H9 (cell line): ENCODE measurements at regions not wholly inside any gene's neighbourhood (a gene's known extent, or its start where the extent isn't known, plus 50 kb on each side); places are given as distances from the start of the nearest gene placed in this dataset.

Experiments
- DNase-seq: peaks from one replicate; pipeline ENCODE4 v3.0.0-alpha.2; 2017
- H2AFZ ChIP-seq: one replicate; pipeline ENCODE4 v1.6.1; 2013; ENCODE audit warnings: mild to moderate bottlenecking, low read length, control low read depth, moderate library complexity
- H2AK5ac ChIP-seq: 2 replicates; pipeline ENCODE4 v1.6.1; 2013; ENCODE audit warnings: low read length, control low read depth, mixed read lengths; ENCODE audit not compliant: insufficient read length
- H2BK120ac ChIP-seq: one replicate; pipeline ENCODE4 v1.6.1; 2013; ENCODE audit warnings: low read depth, mild to moderate bottlenecking, low read length, control low read depth, inconsistent platforms; ENCODE audit not compliant: poor library complexity, severe bottlenecking
- H2BK12ac ChIP-seq: 2 replicates; pipeline ENCODE4 v1.6.1; 2013; ENCODE audit warnings: low read length, control low read depth, mixed read lengths, low read depth; ENCODE audit not compliant: insufficient read length
- H2BK15ac ChIP-seq: 2 replicates; pipeline ENCODE4 v1.6.1; 2013; ENCODE audit warnings: low read depth, low read length, control low read depth
- H2BK20ac ChIP-seq: one replicate; pipeline ENCODE4 v1.6.1; 2013; ENCODE audit warnings: low read depth, mild to moderate bottlenecking, low read length, control low read depth, inconsistent platforms; ENCODE audit not compliant: poor library complexity, severe bottlenecking
- H2BK5ac ChIP-seq: 2 replicates; pipeline ENCODE4 v1.6.1; 2013; ENCODE audit warnings: low read length, control low read depth, mixed read lengths; ENCODE audit not compliant: insufficient read length
- H3K14ac ChIP-seq: 2 replicates; pipeline ENCODE4 v1.6.1; 2013; ENCODE audit warnings: low read length, control low read depth; ENCODE audit not compliant: insufficient read depth
- H3K18ac ChIP-seq: 2 replicates; pipeline ENCODE4 v1.6.1; 2013; ENCODE audit warnings: low read depth, mild to moderate bottlenecking, mixed read lengths, low read length, control low read depth; ENCODE audit not compliant: insufficient read length
- H3K23ac ChIP-seq: 2 replicates; pipeline ENCODE4 v1.6.1; 2013; ENCODE audit warnings: low read length, control low read depth, mixed read lengths, low read depth; ENCODE audit not compliant: insufficient read length
- H3K23me2 ChIP-seq: 2 replicates; pipeline ENCODE4 v1.6.1; 2013; ENCODE audit warnings: low read depth, mild to moderate bottlenecking, mixed read lengths, low read length, control low read depth; ENCODE audit not compliant: insufficient read length, poor library complexity, severe bottlenecking
- H3K27ac ChIP-seq: 2 replicates; pipeline ENCODE4 v1.5.1; 2013; ENCODE audit warnings: low read length, control low read depth, mixed read lengths, low read depth; ENCODE audit not compliant: insufficient read length
- H3K27me3 ChIP-seq: 2 replicates; pipeline ENCODE4 v1.6.1; 2013; ENCODE audit warnings: low read length, control low read depth, inconsistent platforms; ENCODE audit not compliant: insufficient read depth
- H3K4ac ChIP-seq: 2 replicates; pipeline ENCODE4 v1.6.1; 2013; ENCODE audit warnings: low read depth, mild to moderate bottlenecking, control low read depth, inconsistent platforms, low read length, moderate library complexity
- H3K4me1 ChIP-seq: 2 replicates; pipeline ENCODE4 v1.6.1; 2013; ENCODE audit warnings: low read length, control low read depth, inconsistent platforms; ENCODE audit not compliant: insufficient read depth
- H3K4me2 ChIP-seq: 2 replicates; pipeline ENCODE4 v1.6.1; 2013; ENCODE audit warnings: low read length, control low read depth, mixed read lengths; ENCODE audit not compliant: insufficient read length, insufficient read depth
- H3K56ac ChIP-seq: 2 replicates; pipeline ENCODE4 v1.6.1; 2013; ENCODE audit warnings: low read depth, mild to moderate bottlenecking, mixed read lengths, low read length, control low read depth; ENCODE audit not compliant: insufficient read length
- H3K79me1 ChIP-seq: 2 replicates; pipeline ENCODE4 v1.6.1; 2013; ENCODE audit warnings: low read depth, mild to moderate bottlenecking, moderate library complexity, low read length, control low read depth, inconsistent platforms; ENCODE audit not compliant: insufficient read depth, poor library complexity, severe bottlenecking
- H3K79me2 ChIP-seq: 2 replicates; pipeline ENCODE4 v1.6.1; 2013; ENCODE audit warnings: low read length, control low read depth, inconsistent platforms; ENCODE audit not compliant: insufficient read depth
- H3K9ac ChIP-seq: 2 replicates; pipeline ENCODE4 v1.6.1; 2013; ENCODE audit warnings: low read length, control low read depth, mixed read lengths; ENCODE audit not compliant: insufficient read length; ENCODE audit errors: extremely low read depth
- H3K9me3 ChIP-seq: one replicate; pipeline ENCODE4 v1.6.1; 2013; ENCODE audit warnings: low read depth, low read length, inconsistent platforms; ENCODE audit not compliant: control insufficient read depth
- H3T11ph ChIP-seq: one replicate; pipeline ENCODE4 v1.6.1; 2013; ENCODE audit warnings: mild to moderate bottlenecking, low read length, control low read depth, inconsistent platforms
- H4K20me1 ChIP-seq: one replicate; pipeline ENCODE4 v1.6.1; 2013; ENCODE audit not compliant: control insufficient read depth, insufficient read length, insufficient read depth
- H4K5ac ChIP-seq: 2 replicates; pipeline ENCODE4 v1.6.1; 2013; ENCODE audit warnings: low read depth, mild to moderate bottlenecking, mixed read lengths, low read length, control low read depth; ENCODE audit not compliant: insufficient read length
- H4K8ac ChIP-seq: replicated peaks from 2 replicates; pipeline ENCODE4 v1.6.1; 2013; ENCODE audit warnings: low read length, control low read depth, mixed read lengths, low read depth; ENCODE audit not compliant: insufficient read length
- H4K91ac ChIP-seq: 2 replicates; pipeline ENCODE4 v1.6.1; 2013; ENCODE audit warnings: low read depth, mild to moderate bottlenecking, moderate library complexity, mixed read lengths, low read length, control low read depth; ENCODE audit not compliant: insufficient read length
- H3K27ac Mint-ChIP-seq, 3 experiments: 2 replicates in 2 of 3; 3 replicates in 1 of 3; pipeline ENCODE4 v1.8.0; 2020 to 2021; ENCODE audit warnings: mixed read lengths in 3 of 3, mild to moderate bottlenecking in 1 of 3, moderate library complexity in 1 of 3
- H3K27me3 Mint-ChIP-seq: 2 replicates; pipeline ENCODE4 v1.8.0; 2021; ENCODE audit warnings: low read depth, mild to moderate bottlenecking, moderate library complexity, mixed read lengths
- H3K36me3 Mint-ChIP-seq, 3 experiments: 2 replicates in 2 of 3; 3 replicates in 1 of 3; pipeline ENCODE4 v1.8.0; 2020 to 2021; ENCODE audit warnings: low read depth in 3 of 3, mixed read lengths in 3 of 3; ENCODE audit not compliant: insufficient read depth in 1 of 3
- H3K4me1 Mint-ChIP-seq, 2 experiments: 2 replicates each; pipeline ENCODE4 v1.8.0; 2020; ENCODE audit warnings: mixed read lengths in 2 of 2
- H3K4me3 Mint-ChIP-seq, 2 experiments: 2 replicates in 1 of 2; 3 replicates in 1 of 2; pipeline ENCODE4 v1.8.0; 2020 to 2021; ENCODE audit warnings: mild to moderate bottlenecking in 2 of 2, mixed read lengths in 2 of 2, moderate library complexity in 1 of 2
- H3K9me3 Mint-ChIP-seq, 2 experiments: 2 replicates in 1 of 2; 3 replicates in 1 of 2; pipeline ENCODE4 v1.8.0; 2020; ENCODE audit warnings: mild to moderate bottlenecking in 2 of 2, mixed read lengths in 2 of 2, moderate library complexity in 1 of 2
- CTCF ChIP-seq: fragments of 200-600 bp; sonication (generic); conservative IDR thresholded peaks from 3 replicates; pipeline ENCODE4 v1.8.0; 2021; ENCODE audit warnings: antibody characterized with exemption, mild to moderate bottlenecking
- WGBS: extraction: QIAGEN DNeasy Blood & Tissue Kit; methylation state at CpG from one replicate; pipeline ENCODE4 v1.1.7; 2013; ENCODE audit warnings: missing lambda C conversion rate, low lambda C conversion rate, mixed read lengths; ENCODE audit not compliant: insufficient read length; ENCODE audit errors: extremely low coverage; 5-methylcytosine and 5-hydroxymethylcytosine counted together

GRCh38 chr1:101331794-101332193 lies 95.0 kb downstream of the S1PR1 start:
- H2BK20ac ChIP-seq: no peak overlapping the region
- H3K4me1 Mint-ChIP-seq: no peaks in the 10 kb centered on the region
- no peaks in the 10 kb centered on the region for H3K79me1 ChIP-seq
- no peak overlapping the region for H3K23ac ChIP-seq
- DNase-seq: no peak
- H3T11ph ChIP-seq: no peak overlapping the region
- no peak overlapping the region for H3K4me2 ChIP-seq
- no peak overlapping the region for H2BK120ac ChIP-seq
- TF ChIP-seq CTCF: no peak
- no peak overlapping the region for H4K91ac ChIP-seq
- no peaks in the 10 kb centered on the region for H3K9me3 ChIP-seq
- no peaks in the 10 kb centered on the region for H3K79me2 ChIP-seq
- H3K4me1 ChIP-seq: no peaks in the 10 kb centered on the region
- H3K9ac ChIP-seq: no peak overlapping the region
- no peak overlapping the region for H2BK5ac ChIP-seq
- no peak overlapping the region for H2AK5ac ChIP-seq
- no CpG with 5 or more reads among the region's 2 CpGs for WGBS
- no peaks in the 10 kb centered on the region for H3K27me3 Mint-ChIP-seq
- H3K4ac ChIP-seq: no peak overlapping the region
- H3K4me3 Mint-ChIP-seq: no peak overlapping the region
- H3K56ac ChIP-seq: no peak overlapping the region
- H2BK12ac ChIP-seq: no peak overlapping the region
- H3K18ac ChIP-seq: no peak overlapping the region
- no peak overlapping the region for H3K27ac ChIP-seq
- no peak overlapping the region for H3K14ac ChIP-seq
- H4K5ac ChIP-seq: no peak overlapping the region
- no peaks in the 10 kb centered on the region for H3K23me2 ChIP-seq
- H3K9me3 Mint-ChIP-seq: no peaks in the 10 kb centered on the region
- no peaks in the 10 kb centered on the region for H3K27me3 ChIP-seq
- no peak overlapping the region for H2BK15ac ChIP-seq
- H3K27ac Mint-ChIP-seq: no peak overlapping the region
- H4K20me1 ChIP-seq: no peaks in the 10 kb centered on the region
- no peak overlapping the region for H2AFZ ChIP-seq
- no peak overlapping the region for H4K8ac ChIP-seq
- no peaks in the 10 kb centered on the region for H3K36me3 Mint-ChIP-seq
